ENCODE measurements at regions not wholly inside any gene's neighbourhood (a gene's known extent, or its start where the extent isn't known, plus 50 kb on each side); places are given as distances from the start of the nearest gene placed in this dataset.

DNA sequence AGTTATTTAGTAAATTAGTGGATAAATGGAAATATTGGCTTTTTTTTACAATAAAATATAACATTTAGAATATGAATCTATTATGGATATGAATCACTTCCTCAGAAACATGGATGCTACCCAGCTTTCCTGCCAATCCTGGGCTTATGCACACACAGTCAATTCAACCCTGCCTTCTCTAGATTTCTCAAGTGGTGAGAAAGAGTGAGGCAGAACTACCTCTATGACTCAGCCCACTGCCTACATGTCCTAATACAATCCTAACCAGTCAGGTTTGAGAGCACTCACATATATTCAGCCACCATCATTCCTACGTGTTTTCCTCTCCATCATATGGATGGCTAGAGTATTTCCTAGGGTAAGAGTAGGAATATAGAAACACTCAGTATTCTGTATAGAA, 91.1 kb upstream of the ANKRD50 start:
- POLR2A ChIA-PET: no interaction called here
- CTCF ChIA-PET: interaction anchor here (2.2 kb wide), 1 partner anchor 11 kb away, joined by 12 read pairs; no protein-coding TSS in a partner anchor
- TF ChIP-seq, protein P1, sequence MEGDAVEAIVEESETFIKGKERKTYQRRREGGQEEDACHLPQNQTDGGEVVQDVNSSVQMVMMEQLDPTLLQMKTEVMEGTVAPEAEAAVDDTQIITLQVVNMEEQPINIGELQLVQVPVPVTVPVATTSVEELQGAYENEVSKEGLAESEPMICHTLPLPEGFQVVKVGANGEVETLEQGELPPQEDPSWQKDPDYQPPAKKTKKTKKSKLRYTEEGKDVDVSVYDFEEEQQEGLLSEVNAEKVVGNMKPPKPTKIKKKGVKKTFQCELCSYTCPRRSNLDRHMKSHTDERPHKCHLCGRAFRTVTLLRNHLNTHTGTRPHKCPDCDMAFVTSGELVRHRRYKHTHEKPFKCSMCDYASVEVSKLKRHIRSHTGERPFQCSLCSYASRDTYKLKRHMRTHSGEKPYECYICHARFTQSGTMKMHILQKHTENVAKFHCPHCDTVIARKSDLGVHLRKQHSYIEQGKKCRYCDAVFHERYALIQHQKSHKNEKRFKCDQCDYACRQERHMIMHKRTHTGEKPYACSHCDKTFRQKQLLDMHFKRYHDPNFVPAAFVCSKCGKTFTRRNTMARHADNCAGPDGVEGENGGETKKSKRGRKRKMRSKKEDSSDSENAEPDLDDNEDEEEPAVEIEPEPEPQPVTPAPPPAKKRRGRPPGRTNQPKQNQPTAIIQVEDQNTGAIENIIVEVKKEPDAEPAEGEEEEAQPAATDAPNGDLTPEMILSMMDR (IDR thresholded peaks at IDR 0.05; ENCODE audit: control extremely low read depth, extremely low read depth, low read depth, missing control alignments): no peak
- no peak for DNase-seq (ENCODE audit: extremely low spot score)

DNA sequence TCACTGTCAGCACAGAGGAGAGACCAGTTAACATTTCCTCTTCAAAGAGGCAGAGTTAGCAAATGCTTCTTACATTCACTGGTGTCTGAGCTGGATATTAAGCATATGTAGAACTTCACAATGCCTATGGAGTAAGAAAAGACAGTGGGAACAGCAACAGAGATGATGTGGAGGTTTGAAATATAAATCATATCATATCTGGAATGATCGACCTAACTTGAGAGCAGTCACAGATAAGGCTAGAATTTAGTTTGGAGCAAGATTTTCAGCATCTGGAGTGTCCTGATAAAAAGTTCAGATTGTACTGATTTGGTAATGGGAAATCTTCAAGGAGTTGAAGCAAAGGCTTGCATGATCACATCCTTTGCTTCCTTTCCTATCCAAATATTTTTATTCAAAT, 90.5 kb upstream of the ANKRD50 start:
- CTCF ChIA-PET: interaction anchor here (0.9 kb wide), 1 partner anchor 11 kb away, joined by 3 read pairs; no protein-coding TSS in a partner anchor
- no peak for DNase-seq (ENCODE audit: extremely low spot score)
- TF ChIP-seq, protein P1 (IDR thresholded peaks at IDR 0.05; ENCODE audit: control extremely low read depth, extremely low read depth, low read depth, missing control alignments): no peak
- POLR2A ChIA-PET: no interaction called here

DNA sequence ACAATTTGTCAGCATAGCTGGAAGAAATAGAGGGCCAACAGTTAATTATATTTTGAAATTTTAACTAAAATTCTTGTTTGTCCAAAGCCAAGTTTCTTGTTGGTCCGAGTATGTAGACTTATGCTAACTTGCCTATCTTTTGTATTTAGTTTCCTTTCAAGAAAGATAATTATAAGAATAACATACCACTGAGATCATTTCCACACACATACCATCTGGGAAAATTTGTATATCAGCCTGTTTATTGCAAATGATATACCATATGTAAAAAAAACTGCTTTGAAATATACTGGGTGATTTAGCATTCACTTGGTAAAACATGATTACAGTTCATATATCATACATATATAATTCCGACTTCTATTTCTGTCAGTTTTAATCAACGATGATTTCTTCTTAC, 84.7 kb upstream of the ANKRD50 start:
- POLR2A ChIA-PET: no interaction called here
- TF ChIP-seq, protein P1 (IDR thresholded peaks at IDR 0.05; ENCODE audit: control extremely low read depth, extremely low read depth, low read depth, missing control alignments): no peak
- no peak for DNase-seq (ENCODE audit: extremely low spot score)
- CTCF ChIA-PET: no interaction called here

DNA sequence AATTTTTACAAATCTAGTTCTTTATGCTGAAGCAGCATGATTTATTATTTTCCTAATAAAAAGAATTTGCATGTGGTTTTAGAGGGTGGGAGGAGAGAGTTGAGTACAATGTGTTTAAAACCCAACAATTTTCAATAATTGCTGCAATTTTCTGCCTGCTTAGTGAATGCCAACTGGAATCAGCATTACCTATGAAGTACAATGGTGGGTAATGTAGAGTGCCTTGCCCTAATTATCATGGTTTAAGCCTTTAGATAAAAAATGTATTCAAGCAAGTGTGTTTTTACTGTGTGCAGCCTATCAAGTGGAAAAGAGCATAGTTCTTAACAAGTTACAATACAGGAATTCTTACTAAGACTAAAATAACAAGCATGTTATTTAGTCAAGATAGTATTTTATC, 77.9 kb upstream of the ANKRD50 start:
- TF ChIP-seq, protein P1 (IDR thresholded peaks at IDR 0.05; ENCODE audit: control extremely low read depth, extremely low read depth, low read depth, missing control alignments): no peak
- ChIA-PET POLR2A (no interaction called here), CTCF (interaction anchor here (1.3 kb wide), 1 partner anchor 14 kb away, joined by 3 read pairs; no protein-coding TSS in a partner anchor)
- no peak for DNase-seq (ENCODE audit: extremely low spot score)

DNA sequence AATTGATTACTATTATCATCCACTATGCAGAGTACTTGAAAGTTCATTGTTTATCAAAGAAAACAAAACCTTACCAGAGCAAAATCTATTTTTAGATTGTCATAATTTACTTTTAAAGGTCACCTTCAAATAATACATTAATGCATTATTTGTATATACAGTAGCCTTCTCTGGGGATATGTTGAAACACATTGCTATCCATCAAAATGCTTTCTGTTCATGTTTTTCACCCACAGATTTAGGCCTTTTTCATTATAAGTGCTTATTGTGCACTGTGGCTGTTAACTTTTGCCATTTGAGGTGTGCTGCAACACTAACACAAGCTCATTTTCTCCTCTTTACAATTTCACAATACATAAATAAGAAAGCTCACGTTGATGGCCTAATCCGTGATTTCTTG, 74.1 kb upstream of the ANKRD50 start:
- TF ChIP-seq, protein P1 (IDR thresholded peaks at IDR 0.05; ENCODE audit: control extremely low read depth, extremely low read depth, low read depth, missing control alignments): no peak
- POLR2A ChIA-PET: no interaction called here
- DNase-seq (ENCODE audit: extremely low spot score): no peak
- CTCF ChIA-PET: no interaction called here

DNA sequence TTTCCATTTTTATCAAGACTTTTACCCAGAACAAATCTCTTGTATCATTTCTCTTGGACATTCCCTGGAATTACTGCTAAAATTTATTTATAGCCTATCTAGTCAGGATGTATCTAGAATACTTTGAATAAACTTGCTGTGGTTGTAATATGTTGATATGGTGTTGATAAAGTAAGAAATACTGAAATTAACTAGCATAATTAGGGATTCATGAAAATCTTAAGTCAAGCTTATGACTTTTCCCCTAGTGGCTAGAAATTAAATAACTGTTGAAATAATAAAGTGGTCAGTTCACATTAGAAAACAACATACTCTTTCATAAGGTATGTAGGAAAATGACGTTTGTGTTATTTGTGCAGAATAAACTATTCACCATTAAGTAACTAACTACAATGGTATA, 73.1 kb upstream of the ANKRD50 start:
- DNase-seq (ENCODE audit: extremely low spot score): no peak
- TF ChIP-seq, protein P1 (IDR thresholded peaks at IDR 0.05; ENCODE audit: control extremely low read depth, extremely low read depth, low read depth, missing control alignments): no peak
- POLR2A ChIA-PET: no interaction called here
- CTCF ChIA-PET: interaction anchor here (1.5 kb wide), 1 partner anchor 17 kb away, joined by 4 read pairs; no protein-coding TSS in a partner anchor

DNA sequence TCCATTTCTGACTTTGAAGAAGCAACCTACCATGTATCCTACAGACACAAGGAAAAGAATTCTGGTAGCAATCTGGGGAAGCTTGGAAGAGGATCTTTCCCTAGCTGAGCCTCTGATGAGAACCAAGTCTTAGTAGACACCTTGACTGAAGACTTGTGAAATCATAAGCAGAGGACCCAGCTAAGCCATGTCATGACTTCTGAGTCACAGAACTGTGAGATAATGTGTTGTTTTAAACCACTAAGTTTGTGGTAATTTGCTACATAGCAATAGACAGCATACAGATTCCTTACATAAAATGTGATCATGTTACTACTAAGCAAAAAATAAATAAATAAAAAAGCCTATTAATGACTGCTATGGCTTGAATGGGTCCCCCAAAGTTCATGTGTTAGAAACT, 71.3 kb upstream of the ANKRD50 start:
- ChIA-PET CTCF (interaction anchor here (2.0 kb wide), 1 partner anchor 9 kb away, joined by 6 read pairs; no protein-coding TSS in a partner anchor), POLR2A (no interaction called here)
- DNase-seq (ENCODE audit: extremely low spot score): no peak
- TF ChIP-seq, protein P1 (IDR thresholded peaks at IDR 0.05; ENCODE audit: control extremely low read depth, extremely low read depth, low read depth, missing control alignments): no peak

Measured in GM10248 (cell line).